ENCODE measurements at regions not wholly inside any gene's neighbourhood (a gene's known extent, or its start where the extent isn't known, plus 50 kb on each side); places are given as distances from the start of the nearest gene placed in this dataset.

DNA sequence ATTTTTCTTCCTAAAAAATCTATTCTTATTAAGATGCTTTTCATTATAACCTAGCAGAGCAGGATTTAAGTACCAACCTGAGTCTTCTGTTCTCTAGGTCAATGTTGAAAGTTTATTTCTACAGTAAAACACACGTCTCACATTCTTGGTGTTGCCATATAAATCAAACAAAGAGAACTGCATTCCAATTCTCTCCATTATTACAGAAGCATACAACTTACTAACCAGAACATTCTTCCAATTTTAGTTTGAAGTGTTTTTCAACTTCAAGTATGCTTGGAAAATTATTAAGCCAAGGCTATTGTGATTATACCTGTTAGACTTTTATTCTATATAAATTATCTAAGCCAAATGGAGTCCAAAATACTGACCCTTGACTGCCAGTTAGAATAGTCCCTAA lies 110.4 kb upstream of the PMFBP1 start:
- Histone ChIP-seq H3K4me1 (ENCODE audit: control insufficient read depth, insufficient read depth, low read length) (no peaks in the 10 kb centered on the region), H3K36me3 (ENCODE audit: control insufficient read depth in 2 of 2, insufficient read depth in 1 of 2, low read length in 2 of 2) (peaks cover 0 to 2% of the 10 kb centered on the region in 2 experiments; a peak in 1 of 3 replicates), H3K4me3 (ENCODE audit: low read depth, low read length) (no peak overlapping the region), H3K9me3 (ENCODE audit: control insufficient read depth, insufficient read depth, low read depth, low read length) (no peaks in the 10 kb centered on the region), H3K27ac (ENCODE audit: extremely low read depth, low read depth, low read length) (no peak overlapping the region)
- POLR2A ChIA-PET: no interaction called here
- TF ChIP-seq ZNF623 (tag by site-specific recombination; IDR thresholded peaks at IDR 0.05) (no peak), ZNF394 (tag by site-specific recombination; IDR thresholded peaks at IDR 0.05; ENCODE audit: borderline replicate concordance) (no peak), ZNF2 (tag by site-specific recombination; IDR thresholded peaks at IDR 0.05) (no peak), ZNF837 (tag by site-specific recombination; IDR thresholded peaks at IDR 0.05) (no peak), ZNF48 (tag by site-specific recombination; IDR thresholded peaks at IDR 0.05) (no peak), ZNF155 (tag by site-specific recombination; IDR thresholded peaks at IDR 0.05) (no peak), ZNF350 (tag by site-specific recombination; IDR thresholded peaks at IDR 0.05) (no peak), ZNF654 (tag by site-specific recombination; IDR thresholded peaks at IDR 0.05; ENCODE audit: low read depth) (no peak), RBAK (tag by site-specific recombination; IDR thresholded peaks at IDR 0.05) (no peak), SETDB1 (IDR thresholded peaks at IDR 0.05; ENCODE audit: insufficient read length, low read length) (no peak)
- TF ChIP-seq, protein P1, sequence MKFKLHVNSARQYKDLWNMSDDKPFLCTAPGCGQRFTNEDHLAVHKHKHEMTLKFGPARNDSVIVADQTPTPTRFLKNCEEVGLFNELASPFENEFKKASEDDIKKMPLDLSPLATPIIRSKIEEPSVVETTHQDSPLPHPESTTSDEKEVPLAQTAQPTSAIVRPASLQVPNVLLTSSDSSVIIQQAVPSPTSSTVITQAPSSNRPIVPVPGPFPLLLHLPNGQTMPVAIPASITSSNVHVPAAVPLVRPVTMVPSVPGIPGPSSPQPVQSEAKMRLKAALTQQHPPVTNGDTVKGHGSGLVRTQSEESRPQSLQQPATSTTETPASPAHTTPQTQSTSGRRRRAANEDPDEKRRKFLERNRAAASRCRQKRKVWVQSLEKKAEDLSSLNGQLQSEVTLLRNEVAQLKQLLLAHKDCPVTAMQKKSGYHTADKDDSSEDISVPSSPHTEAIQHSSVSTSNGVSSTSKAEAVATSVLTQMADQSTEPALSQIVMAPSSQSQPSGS (tag by site-specific recombination; IDR thresholded peaks at IDR 0.05; ENCODE audit: low read depth): no peak
- TF ChIP-seq, protein P2, sequence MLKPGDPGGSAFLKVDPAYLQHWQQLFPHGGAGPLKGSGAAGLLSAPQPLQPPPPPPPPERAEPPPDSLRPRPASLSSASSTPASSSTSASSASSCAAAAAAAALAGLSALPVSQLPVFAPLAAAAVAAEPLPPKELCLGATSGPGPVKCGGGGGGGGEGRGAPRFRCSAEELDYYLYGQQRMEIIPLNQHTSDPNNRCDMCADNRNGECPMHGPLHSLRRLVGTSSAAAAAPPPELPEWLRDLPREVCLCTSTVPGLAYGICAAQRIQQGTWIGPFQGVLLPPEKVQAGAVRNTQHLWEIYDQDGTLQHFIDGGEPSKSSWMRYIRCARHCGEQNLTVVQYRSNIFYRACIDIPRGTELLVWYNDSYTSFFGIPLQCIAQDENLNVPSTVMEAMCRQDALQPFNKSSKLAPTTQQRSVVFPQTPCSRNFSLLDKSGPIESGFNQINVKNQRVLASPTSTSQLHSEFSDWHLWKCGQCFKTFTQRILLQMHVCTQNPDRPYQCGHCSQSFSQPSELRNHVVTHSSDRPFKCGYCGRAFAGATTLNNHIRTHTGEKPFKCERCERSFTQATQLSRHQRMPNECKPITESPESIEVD (tag by site-specific recombination; IDR thresholded peaks at IDR 0.05): no peak
- CTCF ChIA-PET: no interaction called here

DNA sequence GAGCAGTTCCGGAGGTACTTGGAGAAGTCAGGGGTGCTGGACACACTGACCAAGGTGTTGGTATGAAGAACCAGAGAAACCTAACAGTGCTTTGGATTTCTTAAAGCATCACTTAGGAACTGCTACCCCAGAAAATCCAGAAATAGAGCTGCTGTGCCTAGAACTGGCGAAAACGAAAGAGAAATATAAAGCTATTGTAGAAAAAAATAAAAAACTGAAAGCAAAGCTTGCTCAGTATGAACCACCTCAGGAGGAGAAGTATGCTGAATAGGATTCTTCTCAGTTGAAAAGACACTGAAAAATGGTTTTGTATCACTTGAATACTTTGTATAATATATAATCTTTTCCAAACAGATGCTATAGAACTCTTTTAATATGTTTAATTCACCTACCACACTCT lies 106.3 kb upstream of the PMFBP1 start:
- Histone ChIP-seq H3K9me3 (ENCODE audit: control insufficient read depth, insufficient read depth, low read depth, low read length) (no peaks in the 10 kb centered on the region), H3K4me1 (ENCODE audit: control insufficient read depth, insufficient read depth, low read length) (no peaks in the 10 kb centered on the region), H3K27ac (ENCODE audit: extremely low read depth, low read depth, low read length) (no peak overlapping the region), H3K4me3 (ENCODE audit: low read depth, low read length) (no peak overlapping the region), H3K36me3 (ENCODE audit: control insufficient read depth in 2 of 2, insufficient read depth in 1 of 2, low read length in 2 of 2) (no peaks in the 10 kb centered on the region)
- TF ChIP-seq ZNF521 (tag by site-specific recombination; IDR thresholded peaks at IDR 0.05) (no peak), GLI2 (tag by site-specific recombination; IDR thresholded peaks at IDR 0.05; ENCODE audit: borderline replicate concordance, low read depth) (no peak), ZSCAN16 (tag by site-specific recombination; IDR thresholded peaks at IDR 0.05) (no peak), ZNF76 (tag by site-specific recombination; IDR thresholded peaks at IDR 0.05; ENCODE audit: borderline replicate concordance, low read depth) (no peak), ZNF777 (tag by site-specific recombination; IDR thresholded peaks at IDR 0.05; ENCODE audit: borderline replicate concordance) (no peak), GLI4 (tag by site-specific recombination; IDR thresholded peaks at IDR 0.05) (no peak)
- TF ChIP-seq, protein P3, sequence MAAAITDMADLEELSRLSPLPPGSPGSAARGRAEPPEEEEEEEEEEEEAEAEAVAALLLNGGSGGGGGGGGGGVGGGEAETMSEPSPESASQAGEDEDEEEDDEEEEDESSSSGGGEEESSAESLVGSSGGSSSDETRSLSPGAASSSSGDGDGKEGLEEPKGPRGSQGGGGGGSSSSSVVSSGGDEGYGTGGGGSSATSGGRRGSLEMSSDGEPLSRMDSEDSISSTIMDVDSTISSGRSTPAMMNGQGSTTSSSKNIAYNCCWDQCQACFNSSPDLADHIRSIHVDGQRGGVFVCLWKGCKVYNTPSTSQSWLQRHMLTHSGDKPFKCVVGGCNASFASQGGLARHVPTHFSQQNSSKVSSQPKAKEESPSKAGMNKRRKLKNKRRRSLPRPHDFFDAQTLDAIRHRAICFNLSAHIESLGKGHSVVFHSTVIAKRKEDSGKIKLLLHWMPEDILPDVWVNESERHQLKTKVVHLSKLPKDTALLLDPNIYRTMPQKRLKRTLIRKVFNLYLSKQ (tag by site-specific recombination; IDR thresholded peaks at IDR 0.05; ENCODE audit: borderline replicate concordance): no peak
- TF ChIP-seq, protein P4, sequence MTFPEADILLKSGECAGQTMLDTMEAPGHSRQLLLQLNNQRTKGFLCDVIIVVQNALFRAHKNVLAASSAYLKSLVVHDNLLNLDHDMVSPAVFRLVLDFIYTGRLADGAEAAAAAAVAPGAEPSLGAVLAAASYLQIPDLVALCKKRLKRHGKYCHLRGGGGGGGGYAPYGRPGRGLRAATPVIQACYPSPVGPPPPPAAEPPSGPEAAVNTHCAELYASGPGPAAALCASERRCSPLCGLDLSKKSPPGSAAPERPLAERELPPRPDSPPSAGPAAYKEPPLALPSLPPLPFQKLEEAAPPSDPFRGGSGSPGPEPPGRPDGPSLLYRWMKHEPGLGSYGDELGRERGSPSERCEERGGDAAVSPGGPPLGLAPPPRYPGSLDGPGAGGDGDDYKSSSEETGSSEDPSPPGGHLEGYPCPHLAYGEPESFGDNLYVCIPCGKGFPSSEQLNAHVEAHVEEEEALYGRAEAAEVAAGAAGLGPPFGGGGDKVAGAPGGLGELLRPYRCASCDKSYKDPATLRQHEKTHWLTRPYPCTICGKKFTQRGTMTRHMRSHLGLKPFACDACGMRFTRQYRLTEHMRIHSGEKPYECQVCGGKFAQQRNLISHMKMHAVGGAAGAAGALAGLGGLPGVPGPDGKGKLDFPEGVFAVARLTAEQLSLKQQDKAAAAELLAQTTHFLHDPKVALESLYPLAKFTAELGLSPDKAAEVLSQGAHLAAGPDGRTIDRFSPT (tag by site-specific recombination; IDR thresholded peaks at IDR 0.05): no peak
- TF ChIP-seq, protein P5, sequence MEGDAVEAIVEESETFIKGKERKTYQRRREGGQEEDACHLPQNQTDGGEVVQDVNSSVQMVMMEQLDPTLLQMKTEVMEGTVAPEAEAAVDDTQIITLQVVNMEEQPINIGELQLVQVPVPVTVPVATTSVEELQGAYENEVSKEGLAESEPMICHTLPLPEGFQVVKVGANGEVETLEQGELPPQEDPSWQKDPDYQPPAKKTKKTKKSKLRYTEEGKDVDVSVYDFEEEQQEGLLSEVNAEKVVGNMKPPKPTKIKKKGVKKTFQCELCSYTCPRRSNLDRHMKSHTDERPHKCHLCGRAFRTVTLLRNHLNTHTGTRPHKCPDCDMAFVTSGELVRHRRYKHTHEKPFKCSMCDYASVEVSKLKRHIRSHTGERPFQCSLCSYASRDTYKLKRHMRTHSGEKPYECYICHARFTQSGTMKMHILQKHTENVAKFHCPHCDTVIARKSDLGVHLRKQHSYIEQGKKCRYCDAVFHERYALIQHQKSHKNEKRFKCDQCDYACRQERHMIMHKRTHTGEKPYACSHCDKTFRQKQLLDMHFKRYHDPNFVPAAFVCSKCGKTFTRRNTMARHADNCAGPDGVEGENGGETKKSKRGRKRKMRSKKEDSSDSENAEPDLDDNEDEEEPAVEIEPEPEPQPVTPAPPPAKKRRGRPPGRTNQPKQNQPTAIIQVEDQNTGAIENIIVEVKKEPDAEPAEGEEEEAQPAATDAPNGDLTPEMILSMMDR (tag by site-specific recombination; IDR thresholded peaks at IDR 0.05): no peak
- ChIA-PET POLR2A (no interaction called here), CTCF (no interaction called here)
